Immature natural killer cell (primary cell): ENCODE measurements at regions not wholly inside any gene's neighbourhood (a gene's known extent, or its start where the extent isn't known, plus 50 kb on each side); places are given as distances from the start of the nearest gene placed in this dataset.
"Not testable (repeated sequence)": the region's sequence is repeated elsewhere in the genome, so short reads cannot be mapped to it uniquely, and the experiment has no call there.

ENCODE experiments used
- DNase-seq, 3 donors: peaks; one replicate each; pipeline ENCODE4 v3.0.0; 2022; ENCODE audit warnings: mixed read lengths in 1 of 3
- H3K27ac Mint-ChIP-seq, 6 donors: one replicate each; pipeline ENCODE4 v1.8.0; 2020; ENCODE audit warnings: mixed read lengths in 6 of 6, mild to moderate bottlenecking in 5 of 6, inconsistent platforms in 4 of 6, moderate library complexity in 3 of 6
- H3K27me3 Mint-ChIP-seq, 3 donors: one replicate each; pipeline ENCODE4 v1.8.0; 2020 to 2021; ENCODE audit warnings: low read depth in 3 of 3, mild to moderate bottlenecking in 3 of 3, mixed read lengths in 3 of 3, moderate library complexity in 3 of 3, inconsistent platforms in 1 of 3
- H3K36me3 Mint-ChIP-seq, 3 donors: one replicate each; pipeline ENCODE4 v1.8.0; 2020; ENCODE audit warnings: mixed read lengths in 3 of 3, inconsistent platforms in 2 of 3, mild to moderate bottlenecking in 2 of 3
- H3K4me1 Mint-ChIP-seq, 2 donors: one replicate each; pipeline ENCODE4 v1.8.0; 2020; ENCODE audit warnings: inconsistent platforms in 2 of 2, mild to moderate bottlenecking in 2 of 2, mixed read lengths in 2 of 2, moderate library complexity in 1 of 2
- H3K4me3 Mint-ChIP-seq, 5 donors: one replicate each; pipeline ENCODE4 v1.8.0; 2020; ENCODE audit warnings: mild to moderate bottlenecking in 5 of 5, mixed read lengths in 5 of 5, inconsistent platforms in 3 of 5, moderate library complexity in 3 of 5
- H3K9me3 Mint-ChIP-seq, 6 donors: one replicate each; pipeline ENCODE4 v1.8.0; 2020; ENCODE audit warnings: mild to moderate bottlenecking in 6 of 6, mixed read lengths in 6 of 6, inconsistent platforms in 4 of 6, moderate library complexity in 3 of 6

DNA sequence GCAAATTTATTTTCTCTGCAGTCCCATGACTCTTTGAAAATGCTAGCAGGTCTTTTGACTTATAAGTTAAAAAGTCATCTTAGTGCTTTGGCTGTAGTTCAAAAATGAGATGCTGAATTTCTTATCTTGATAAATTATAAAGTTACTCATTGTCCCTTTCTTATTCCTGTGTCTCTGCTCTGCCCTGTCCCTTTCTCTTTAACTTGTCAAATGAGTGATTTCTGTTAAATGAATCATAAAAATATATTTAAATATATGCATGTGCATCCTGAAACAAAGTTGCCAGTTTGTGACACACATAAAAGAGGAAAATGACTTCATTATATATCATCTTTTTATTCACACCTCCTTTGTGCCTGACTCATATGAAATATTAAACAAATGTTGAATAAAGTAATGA, 1097.3 kb upstream of the EPHA6 start:
- no peak overlapping the region for H3K4me3 Mint-ChIP-seq
- H3K27ac Mint-ChIP-seq = no peak overlapping the region
- peaks cover 0 to 18% (median 3%) of the 10 kb centered on the region in 6 donors for H3K9me3 Mint-ChIP-seq
- H3K27me3 Mint-ChIP-seq = no peaks in the 10 kb centered on the region
- no peak for DNase-seq
- no peaks in the 10 kb centered on the region for H3K4me1 Mint-ChIP-seq
- no peaks in the 10 kb centered on the region for H3K36me3 Mint-ChIP-seq

DNA sequence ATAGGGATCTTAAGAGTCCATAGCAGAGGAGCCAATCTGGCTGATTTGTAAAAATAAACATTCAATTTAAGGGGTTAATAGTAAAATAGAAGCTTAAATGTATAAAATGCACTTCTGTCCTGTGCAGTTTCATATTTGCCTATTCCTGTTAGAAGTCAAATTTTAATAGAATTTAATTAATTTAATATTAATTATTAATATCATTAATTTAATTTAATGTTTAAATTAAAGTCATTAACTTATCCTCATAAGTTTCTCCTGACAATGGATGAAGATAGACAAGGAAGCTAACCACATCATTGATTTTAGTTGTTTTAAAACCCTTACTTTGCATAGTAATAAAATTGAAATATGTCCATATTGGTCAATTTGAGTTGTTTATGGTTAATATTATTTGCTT, 1096.2 kb upstream of the EPHA6 start:
- Mint-ChIP-seq H3K27ac (no peak overlapping the region), H3K4me3 (no peak overlapping the region), H3K36me3 (no peaks in the 10 kb centered on the region), H3K4me1 (no peaks in the 10 kb centered on the region), H3K27me3 (no peaks in the 10 kb centered on the region), H3K9me3 (peaks cover 0 to 18% (median 3%) of the 10 kb centered on the region in 6 donors)
- no peak for DNase-seq

DNA sequence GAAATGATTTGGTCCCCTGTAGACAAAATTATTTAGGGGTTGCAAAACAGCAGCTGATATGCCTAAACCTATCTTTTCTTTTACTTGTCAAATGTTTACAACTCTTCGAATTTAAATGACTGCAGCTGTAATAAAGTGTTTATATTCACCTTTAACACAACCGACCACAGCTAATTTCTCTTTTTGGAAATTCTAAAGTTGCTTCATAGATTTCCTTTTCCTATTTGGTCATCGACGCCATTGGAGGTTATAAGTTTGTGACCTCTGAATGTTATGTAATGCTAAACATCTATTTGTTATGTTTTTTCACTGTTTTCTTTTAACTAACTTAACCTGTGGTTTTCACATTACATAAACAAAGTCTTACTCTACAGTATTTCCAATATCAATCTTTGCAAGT, 1094.9 kb upstream of the EPHA6 start:
- Mint-ChIP-seq H3K4me3 (no peak overlapping the region), H3K4me1 (no peaks in the 10 kb centered on the region), H3K27me3 (no peaks in the 10 kb centered on the region), H3K27ac (no peak overlapping the region), H3K9me3 (peaks cover 0 to 22% (median 3%) of the 10 kb centered on the region in 6 donors), H3K36me3 (no peaks in the 10 kb centered on the region)
- no peak for DNase-seq

DNA sequence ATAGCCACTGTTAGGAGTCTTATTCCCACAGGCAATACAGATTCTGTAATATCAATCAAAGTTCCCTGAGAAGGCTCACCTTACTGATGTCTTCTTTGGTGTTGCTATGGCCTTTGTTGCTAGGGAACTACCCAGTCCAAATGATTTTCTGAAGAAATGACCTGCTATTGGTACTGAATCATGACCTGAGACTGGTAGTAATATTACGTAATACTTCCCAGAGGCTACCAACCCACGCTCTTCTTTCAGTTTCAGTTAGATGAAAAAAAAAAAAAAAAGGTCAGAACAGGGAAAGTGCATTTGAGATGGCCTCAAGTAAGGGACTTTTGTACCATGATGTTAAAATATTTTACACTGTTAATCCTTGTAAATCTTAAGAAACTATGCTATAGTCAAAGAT, 1092.5 kb upstream of the EPHA6 start:
- Mint-ChIP-seq H3K9me3 (peaks cover 0 to 22% (median 3%) of the 10 kb centered on the region in 6 donors), H3K27me3 (no peaks in the 10 kb centered on the region), H3K4me1 (no peaks in the 10 kb centered on the region), H3K36me3 (no peaks in the 10 kb centered on the region), H3K4me3 (no peak overlapping the region), H3K27ac (no peak overlapping the region)
- DNase-seq = no peak

DNA sequence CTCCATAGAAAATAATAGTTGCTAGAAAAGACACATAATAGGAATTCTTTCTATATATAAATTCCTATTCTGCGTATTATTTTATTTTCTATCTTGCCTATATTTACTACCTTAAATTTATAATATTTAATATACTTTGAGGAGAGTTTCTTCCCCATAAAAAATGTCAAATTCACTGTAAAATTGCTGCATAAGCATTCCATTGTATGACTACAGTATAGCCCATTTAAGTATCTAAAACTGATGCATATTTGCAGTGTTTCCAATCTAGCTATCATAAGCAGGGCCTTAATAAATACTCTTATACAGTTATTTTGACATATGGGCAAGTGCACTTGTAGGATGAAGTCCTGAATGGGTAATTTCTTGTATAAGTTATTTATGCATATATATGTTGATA, 1088.6 kb upstream of the EPHA6 start:
- H3K4me1 Mint-ChIP-seq = no peaks in the 10 kb centered on the region
- H3K4me3 Mint-ChIP-seq = no peak overlapping the region
- no peaks in the 10 kb centered on the region for H3K27me3 Mint-ChIP-seq
- H3K9me3 Mint-ChIP-seq = peaks cover 3 to 23% (median 10%) of the 10 kb centered on the region in 6 donors
- no peak for DNase-seq
- H3K36me3 Mint-ChIP-seq = no peaks in the 10 kb centered on the region
- no peak overlapping the region for H3K27ac Mint-ChIP-seq

DNA sequence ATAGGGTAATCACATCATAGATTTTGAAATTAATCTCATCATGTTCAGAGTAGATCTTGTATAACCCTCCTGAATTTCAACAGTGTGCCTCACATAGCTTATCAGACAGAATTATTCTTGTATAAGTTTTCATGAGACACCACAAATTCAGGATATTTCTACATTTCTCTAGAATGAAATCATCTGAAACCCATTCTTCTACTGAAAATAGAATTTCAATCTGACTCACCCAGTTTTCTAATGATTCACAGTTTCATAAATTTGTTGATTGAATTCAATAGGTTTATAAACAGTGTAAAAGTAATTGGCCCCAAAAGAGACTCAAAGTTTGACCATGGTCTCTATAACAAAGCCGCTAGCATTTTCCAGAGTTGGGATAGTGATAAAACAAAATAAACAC, 1082.6 kb upstream of the EPHA6 start:
- H3K9me3 Mint-ChIP-seq = peaks cover 6 to 29% (median 10%) of the 10 kb centered on the region in 6 donors
- H3K36me3 Mint-ChIP-seq = no peaks in the 10 kb centered on the region
- DNase-seq = no peak
- H3K4me3 Mint-ChIP-seq = no peak overlapping the region
- no peak overlapping the region for H3K27ac Mint-ChIP-seq
- peaks cover 0 to 2% (median 0%) of the 10 kb centered on the region in 3 donors for H3K27me3 Mint-ChIP-seq
- no peaks in the 10 kb centered on the region for H3K4me1 Mint-ChIP-seq

DNA sequence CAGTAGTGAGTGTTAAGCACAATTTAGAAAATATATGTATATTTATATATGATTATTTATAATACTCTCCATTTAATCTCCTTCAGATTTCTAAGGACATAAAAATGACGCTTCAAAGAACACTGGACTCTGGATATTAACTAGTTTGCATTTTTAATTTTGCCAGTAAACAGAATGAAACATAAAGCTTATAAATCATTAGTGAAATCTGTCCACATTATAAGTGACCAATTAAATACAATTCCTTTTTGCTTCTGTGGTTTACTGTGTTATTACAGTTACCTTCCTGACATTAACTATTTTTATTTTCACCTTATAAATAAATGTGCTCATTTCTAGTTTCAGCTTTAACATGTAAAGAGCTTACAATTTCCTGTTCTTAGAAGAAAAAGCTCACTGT, 1081.1 kb upstream of the EPHA6 start:
- H3K27me3 Mint-ChIP-seq = peaks cover 0 to 2% (median 0%) of the 10 kb centered on the region in 3 donors
- H3K4me3 Mint-ChIP-seq = no peak overlapping the region

DNA sequence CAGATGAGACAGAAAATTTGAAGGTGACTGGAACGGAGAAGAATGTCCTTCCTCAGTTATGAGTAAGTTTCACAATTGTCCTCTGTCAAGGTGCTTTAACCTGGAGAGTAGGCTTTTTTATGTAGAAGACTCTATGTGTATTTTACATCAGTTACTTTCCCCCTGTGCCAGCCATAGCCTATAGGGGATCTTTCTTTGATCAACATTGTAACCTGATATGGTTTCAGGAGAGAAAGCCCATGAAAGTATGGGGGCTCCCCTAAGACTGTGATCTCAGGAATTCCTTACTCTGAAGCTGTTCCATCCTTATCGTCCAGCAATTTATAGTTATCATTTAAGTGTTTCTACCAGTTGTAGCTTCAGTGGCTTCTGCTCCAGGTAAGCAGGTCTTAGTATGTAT, 1076.3 kb upstream of the EPHA6 start:
- H3K27ac Mint-ChIP-seq = no peak overlapping the region

More for the DNA sequence above, 1081.1 kb upstream of the EPHA6 start:
- no peak overlapping the region for H3K27ac Mint-ChIP-seq
- H3K9me3 Mint-ChIP-seq = peaks cover 6 to 29% (median 12%) of the 10 kb centered on the region in 6 donors
- DNase-seq = no peak
- no peaks in the 10 kb centered on the region for H3K4me1 Mint-ChIP-seq
- no peaks in the 10 kb centered on the region for H3K36me3 Mint-ChIP-seq

DNA sequence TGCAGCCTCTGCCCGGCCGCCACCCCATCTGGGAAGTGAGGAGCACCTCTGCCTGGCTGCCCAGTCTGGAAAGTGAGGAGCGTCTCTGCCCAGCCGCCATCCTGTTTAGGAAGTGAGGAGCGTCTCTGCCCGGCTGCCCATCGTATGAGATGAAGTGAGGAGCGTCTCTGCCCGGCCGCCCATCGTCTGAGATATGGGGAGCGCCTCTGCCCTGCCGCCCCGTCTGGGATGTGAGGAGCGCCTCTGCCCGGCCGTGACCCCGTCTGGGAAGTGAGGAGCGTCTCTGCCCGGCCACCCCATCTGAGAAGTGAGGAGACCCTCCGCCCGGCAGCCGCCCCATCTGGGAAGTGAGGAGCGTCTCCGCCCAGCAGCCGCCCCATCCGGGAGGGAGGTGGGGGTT, 1069.5 kb upstream of the EPHA6 start:
- H3K27ac Mint-ChIP-seq, DNase-seq, H3K36me3 Mint-ChIP-seq, H3K4me3 Mint-ChIP-seq, H3K27me3 Mint-ChIP-seq, H3K4me1 Mint-ChIP-seq: not testable (repeated sequence)
- H3K9me3 Mint-ChIP-seq = peaks cover 6 to 37% (median 13%) of the 10 kb centered on the region in 6 donors

More for the DNA sequence above, 1076.3 kb upstream of the EPHA6 start:
- no peak for DNase-seq
- Mint-ChIP-seq H3K27me3 (peaks cover 0 to 2% (median 0%) of the 10 kb centered on the region in 3 donors), H3K4me1 (no peaks in the 10 kb centered on the region), H3K36me3 (no peaks in the 10 kb centered on the region), H3K4me3 (no peak overlapping the region), H3K9me3 (peaks cover 4 to 41% (median 9%) of the 10 kb centered on the region in 6 donors)

DNA sequence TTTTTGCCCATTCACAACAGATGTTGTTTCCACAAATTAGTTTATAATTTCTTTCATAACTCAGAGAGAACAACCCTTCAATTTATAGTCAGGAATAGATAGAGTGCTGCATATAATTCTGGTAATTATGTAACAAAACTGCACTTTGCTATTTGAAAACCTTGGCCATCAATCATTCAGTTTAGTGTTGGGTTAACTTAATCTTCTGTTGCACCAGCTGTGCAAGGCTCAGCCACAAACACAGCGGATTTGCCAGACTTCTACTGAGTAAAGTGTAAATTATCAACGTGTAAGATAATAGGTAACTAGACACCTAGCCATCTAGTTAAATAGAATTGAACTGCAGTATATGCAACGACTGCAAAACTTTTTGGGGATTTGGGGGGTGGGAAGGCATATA, 1064.3 kb upstream of the EPHA6 start:
- no peak overlapping the region for H3K27ac Mint-ChIP-seq
- DNase-seq = no peak
- no peaks in the 10 kb centered on the region for H3K27me3 Mint-ChIP-seq
- no peak overlapping the region for H3K4me3 Mint-ChIP-seq
- no peaks in the 10 kb centered on the region for H3K36me3 Mint-ChIP-seq
- H3K4me1 Mint-ChIP-seq = no peaks in the 10 kb centered on the region
- peaks cover 5 to 23% (median 13%) of the 10 kb centered on the region in 6 donors for H3K9me3 Mint-ChIP-seq

DNA sequence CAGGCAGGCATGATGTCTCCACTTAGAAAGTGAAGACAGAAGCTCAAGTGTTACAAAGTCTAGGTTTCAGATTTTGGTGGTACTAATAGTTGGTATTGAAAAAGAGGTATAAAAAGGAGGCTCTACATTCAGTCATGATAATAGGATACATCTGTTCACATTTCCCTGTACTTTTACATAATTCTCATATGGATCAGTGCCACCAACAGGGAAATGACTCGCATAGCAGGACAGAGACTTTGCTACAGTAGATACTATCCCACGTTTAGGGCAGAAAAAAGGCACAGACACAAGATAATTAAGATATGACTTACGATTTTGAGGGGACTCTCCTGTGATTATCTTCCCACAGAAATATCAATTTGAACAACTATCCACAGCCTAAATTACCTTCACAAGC, 1062.9 kb upstream of the EPHA6 start:
- H3K4me3 Mint-ChIP-seq = no peak overlapping the region
- H3K27ac Mint-ChIP-seq = no peak overlapping the region
- H3K36me3 Mint-ChIP-seq = no peaks in the 10 kb centered on the region
- no peak for DNase-seq
- H3K27me3 Mint-ChIP-seq = no peaks in the 10 kb centered on the region
- no peaks in the 10 kb centered on the region for H3K4me1 Mint-ChIP-seq
- H3K9me3 Mint-ChIP-seq = peaks cover 5 to 25% (median 13%) of the 10 kb centered on the region in 6 donors

DNA sequence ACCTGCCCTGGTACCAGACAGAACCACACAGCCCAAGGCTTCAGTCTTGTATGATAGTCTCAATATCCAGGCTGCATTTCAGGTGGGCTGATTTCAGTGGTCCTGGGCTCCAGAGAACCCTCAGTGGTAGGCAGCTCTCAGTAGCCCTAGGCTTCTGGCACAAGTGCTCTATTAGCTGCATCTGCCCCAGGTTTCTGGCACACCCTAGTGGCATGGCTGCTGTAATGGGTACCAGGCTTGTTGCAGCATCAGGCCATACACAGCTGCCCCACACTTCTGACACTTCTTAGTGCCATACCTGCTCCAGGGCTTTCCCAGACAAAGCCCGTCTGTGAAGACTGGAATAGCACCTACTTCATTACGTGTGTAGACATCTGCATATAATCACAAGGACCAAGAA, 1062.2 kb upstream of the EPHA6 start:
- Mint-ChIP-seq H3K36me3 (no peaks in the 10 kb centered on the region), H3K9me3 (peaks cover 5 to 25% (median 13%) of the 10 kb centered on the region in 6 donors), H3K4me3 (no peak overlapping the region), H3K27ac (no peak overlapping the region), H3K27me3 (no peaks in the 10 kb centered on the region), H3K4me1 (no peaks in the 10 kb centered on the region)
- no peak for DNase-seq

DNA sequence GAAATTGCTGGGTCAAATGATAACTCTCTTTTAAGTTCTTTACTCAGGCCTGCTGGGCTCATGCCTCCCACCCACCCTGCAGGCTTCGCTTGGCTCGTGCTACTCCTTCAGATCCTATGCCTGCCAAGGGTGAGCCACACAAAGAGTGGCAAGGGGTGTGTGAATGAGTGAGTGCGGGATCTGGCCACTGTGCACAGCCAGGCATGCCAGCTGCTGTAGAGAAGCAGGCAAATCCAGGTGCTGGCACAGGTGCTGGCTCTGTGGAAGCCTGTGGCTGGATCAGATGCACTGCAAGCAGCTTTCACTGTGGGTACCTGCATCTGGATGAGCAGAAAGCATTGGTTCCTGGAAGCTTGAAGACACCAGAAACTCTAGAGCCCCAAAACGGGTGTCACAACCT, 1055.7 kb upstream of the EPHA6 start:
- Mint-ChIP-seq H3K27ac (no peak overlapping the region), H3K36me3 (no peaks in the 10 kb centered on the region), H3K27me3 (peaks cover 0 to 4% (median 0%) of the 10 kb centered on the region in 3 donors), H3K4me1 (no peaks in the 10 kb centered on the region), H3K4me3 (no peak overlapping the region), H3K9me3 (peaks cover 2 to 20% (median 16%) of the 10 kb centered on the region in 6 donors)
- DNase-seq = no peak

DNA sequence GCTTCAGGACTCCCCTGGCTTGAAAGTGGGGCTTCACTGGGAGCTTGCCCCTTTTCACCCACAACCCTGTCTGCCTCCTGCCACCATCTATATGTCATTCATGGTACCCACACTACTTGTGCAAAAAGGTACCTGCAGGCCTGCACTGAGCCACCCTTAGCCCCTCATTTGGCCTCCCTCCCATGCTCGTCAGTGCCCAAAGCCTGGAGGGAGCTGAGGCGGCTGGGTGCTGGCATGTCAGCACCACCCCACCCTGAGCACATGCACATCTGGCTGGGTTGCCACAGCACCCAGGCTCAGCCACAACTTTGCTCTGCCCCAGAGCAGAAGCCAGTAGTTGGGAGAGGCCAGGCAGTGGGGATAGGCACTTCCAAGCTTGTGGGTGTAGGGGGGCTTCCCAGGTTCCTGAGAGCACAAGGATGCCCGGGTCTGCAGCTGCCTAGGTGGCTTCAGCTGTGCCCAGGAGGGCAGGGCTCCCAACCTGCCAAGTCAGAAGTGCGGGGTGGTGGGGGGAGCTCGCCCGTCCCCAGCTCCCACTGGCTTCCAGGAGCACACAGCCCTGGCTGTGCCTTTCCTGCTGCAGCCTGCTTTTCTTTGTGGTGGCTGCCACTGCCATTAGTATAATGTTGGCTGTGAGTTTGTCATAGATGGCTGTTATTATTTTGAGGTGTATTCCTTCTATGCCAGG, 1054.6 kb upstream of the EPHA6 start:
- no peak for DNase-seq
- H3K4me1 Mint-ChIP-seq = no peaks in the 10 kb centered on the region
- peaks cover 0 to 16% (median 12%) of the 10 kb centered on the region in 6 donors for H3K9me3 Mint-ChIP-seq
- H3K36me3 Mint-ChIP-seq = no peaks in the 10 kb centered on the region
- no peak overlapping the region for H3K27ac Mint-ChIP-seq
- no peak overlapping the region for H3K4me3 Mint-ChIP-seq
- H3K27me3 Mint-ChIP-seq = peaks cover 0 to 4% (median 0%) of the 10 kb centered on the region in 3 donors

DNA sequence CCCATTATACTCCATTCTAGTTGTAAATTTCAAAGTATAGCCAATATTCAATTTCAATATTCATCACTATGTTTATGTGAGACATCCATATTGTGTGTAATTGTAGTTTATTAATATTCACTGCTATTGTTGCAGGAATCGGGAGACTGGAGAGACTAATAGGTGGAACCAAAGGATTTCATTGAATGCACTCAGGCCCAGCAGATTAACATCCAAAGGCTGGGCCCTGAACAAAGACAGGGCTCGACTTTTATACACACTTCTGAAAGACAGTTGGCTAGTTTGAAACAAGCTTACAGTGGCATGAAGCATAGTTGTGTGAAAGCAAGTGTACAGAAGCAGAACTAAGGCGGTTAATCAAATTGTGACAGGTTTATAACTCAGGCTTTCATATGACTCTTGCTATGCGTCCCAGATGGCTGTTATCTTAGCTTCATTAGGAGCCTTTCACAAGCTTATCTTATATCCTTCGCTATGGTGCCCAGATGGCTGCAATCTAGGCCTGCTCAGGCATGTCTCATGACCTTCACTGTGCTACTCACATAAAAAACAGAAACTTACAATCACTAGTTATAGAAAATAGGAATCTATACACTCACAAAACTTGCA, 1038.8 kb upstream of the EPHA6 start:
- DNase-seq = no peak
- Mint-ChIP-seq H3K9me3 (peaks cover 3 to 57% (median 45%) of the 10 kb centered on the region in 6 donors), H3K27ac (no peak overlapping the region)

More for the DNA sequence above, 1038.8 kb upstream of the EPHA6 start:
- no peaks in the 10 kb centered on the region for H3K4me1 Mint-ChIP-seq
- peaks cover 0 to 2% (median 0%) of the 10 kb centered on the region in 3 donors for H3K27me3 Mint-ChIP-seq
- H3K4me3 Mint-ChIP-seq = no peak overlapping the region
- H3K36me3 Mint-ChIP-seq = no peaks in the 10 kb centered on the region
